NCI-H2107 (cell line): ENCODE measurements at regions not wholly inside any gene's neighbourhood (a gene's known extent, or its start where the extent isn't known, plus 50 kb on each side); places are given as distances from the start of the nearest gene placed in this dataset.

Experiments
- DNase-seq: peaks from one replicate; lab custom pipeline; 2025; lab: John Stamatoyannopoulos, UW

DNA sequence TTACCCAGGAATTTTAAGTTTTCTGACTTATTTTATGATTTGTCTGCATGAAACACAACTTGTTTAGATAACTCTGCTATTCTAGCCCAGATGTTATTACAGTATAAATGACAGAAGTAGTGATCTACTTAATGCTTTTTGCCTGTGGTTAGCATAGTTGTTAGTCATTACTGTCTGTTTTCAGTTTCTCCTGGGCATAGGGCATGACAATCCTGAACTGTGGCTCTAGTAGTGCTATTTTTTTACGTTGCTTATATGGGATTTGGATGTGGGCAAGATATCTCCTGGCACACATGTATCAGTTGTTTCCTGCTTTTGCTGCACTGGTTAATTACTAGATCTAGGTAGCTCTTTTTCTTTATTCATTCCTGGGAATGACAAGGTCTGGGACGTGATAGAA lies 1005.8 kb downstream of the PCDH18 start:
- DNase-seq, result no peak

DNA sequence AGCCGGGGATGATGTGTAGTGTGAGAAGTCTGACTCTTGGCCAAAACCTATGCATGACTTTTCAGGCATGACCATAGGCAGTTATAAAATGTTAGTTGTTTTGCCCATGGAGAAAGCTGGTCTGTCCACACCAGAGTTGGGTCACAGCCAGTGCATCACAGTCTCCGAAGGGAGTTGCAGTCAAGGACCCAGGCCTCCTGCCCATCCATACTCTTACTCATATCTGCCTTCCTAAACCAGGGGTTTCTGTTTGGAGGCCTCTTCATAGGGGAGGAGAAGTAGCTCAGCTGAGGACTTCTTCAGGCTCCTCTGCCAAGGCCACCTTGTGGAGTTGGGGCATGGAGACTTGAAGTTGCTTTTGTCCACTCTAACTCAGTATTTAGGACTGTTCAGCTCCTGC lies 1008.3 kb downstream of the PCDH18 start:
- no peak for DNase-seq

DNA sequence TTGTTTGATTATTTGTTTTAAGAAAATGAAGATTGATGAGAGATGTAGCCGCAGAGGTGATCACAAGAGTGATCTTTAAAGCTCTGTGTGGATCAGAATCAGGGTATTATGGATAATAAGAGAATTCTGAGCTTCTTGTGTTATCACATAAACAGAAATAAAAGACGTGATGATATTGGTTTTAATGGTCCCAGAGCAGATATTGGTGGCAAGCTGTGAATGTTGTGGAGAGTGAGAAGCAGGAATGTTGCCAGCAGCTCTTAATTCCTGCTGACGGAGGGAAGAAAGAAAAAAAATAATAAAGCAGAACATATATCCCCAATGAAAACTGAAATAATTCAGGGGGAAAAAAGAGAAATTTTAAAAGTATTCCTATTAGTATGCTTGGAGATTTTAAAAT lies 1015.9 kb downstream of the PCDH18 start:
- DNase-seq, result no peak

DNA sequence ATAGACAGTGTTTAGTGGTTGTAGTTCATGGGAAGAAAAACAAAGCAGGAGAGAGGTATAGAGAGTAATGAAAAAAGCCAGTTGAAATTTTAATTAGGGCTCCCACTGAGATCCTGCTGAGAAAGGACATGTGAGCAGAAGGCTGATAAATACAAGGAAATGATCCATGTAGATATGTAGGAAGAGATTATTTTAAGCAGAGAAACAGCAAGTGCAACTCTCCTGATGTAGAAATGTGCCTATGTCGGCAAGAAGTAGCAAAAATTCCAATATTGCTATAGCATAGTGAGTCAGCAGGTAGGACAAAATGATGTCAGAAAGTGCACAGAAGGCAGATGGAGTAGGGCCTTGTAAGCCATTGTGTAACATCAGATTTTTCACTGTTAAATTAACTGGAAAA lies 1027.3 kb downstream of the PCDH18 start:
- DNase-seq, result no peak

DNA sequence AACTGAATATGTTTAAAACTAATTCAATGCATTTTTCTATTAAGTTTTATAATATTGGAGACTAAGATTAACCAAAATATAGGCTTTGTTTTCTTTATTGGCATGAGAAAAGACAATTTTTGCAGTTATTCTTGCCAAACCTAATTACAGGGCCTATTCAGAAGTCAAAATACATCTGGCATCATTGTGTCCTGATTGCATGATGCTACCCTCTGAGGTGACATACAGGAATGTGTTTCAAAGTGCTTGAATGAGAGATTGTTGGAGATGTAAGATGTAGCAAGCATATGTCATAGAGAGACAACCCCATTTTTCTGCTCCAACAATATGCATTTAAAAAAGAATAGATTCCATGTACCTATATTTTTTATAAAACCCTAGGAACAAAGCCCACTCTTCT lies 1036.4 kb downstream of the PCDH18 start:
- no peak for DNase-seq

DNA sequence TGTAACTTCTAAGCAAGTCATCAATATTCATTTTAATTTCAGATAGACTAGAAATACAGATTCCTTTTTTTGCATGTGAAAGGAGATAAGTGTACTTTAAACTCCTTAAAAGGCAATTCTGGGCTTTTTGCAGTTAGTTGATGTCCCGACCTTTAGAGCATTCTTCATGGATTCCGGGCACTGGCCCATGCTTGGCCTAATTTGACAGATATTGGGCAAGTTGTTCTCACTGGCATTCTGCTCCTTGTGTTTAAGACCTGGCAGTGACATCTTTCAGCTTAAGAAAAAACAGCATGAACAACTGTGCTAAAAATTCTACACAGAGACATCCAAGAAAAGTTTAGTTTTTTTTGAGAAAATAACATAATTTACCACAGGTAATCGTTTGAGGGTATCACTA lies 1037.2 kb downstream of the PCDH18 start:
- no peak for DNase-seq

DNA sequence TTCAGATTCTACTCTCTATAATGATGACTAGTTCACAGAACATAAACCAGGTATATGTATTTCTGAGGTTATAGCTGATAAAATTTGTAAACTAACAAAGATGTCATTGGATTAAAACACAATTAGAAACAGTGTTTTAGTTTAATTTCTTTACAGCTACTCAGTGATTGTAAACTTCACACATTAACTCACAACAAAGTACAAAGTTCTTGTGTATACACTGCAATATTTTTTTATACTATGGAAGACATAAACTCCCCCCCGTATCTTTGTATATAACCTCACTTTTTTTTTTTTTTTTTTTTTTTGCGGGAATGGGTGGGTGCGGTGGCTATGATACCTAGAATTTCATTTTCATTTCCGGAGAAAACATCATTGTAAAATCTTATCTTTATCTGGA lies 1043.2 kb downstream of the PCDH18 start:
- DNase-seq, result no peak

DNA sequence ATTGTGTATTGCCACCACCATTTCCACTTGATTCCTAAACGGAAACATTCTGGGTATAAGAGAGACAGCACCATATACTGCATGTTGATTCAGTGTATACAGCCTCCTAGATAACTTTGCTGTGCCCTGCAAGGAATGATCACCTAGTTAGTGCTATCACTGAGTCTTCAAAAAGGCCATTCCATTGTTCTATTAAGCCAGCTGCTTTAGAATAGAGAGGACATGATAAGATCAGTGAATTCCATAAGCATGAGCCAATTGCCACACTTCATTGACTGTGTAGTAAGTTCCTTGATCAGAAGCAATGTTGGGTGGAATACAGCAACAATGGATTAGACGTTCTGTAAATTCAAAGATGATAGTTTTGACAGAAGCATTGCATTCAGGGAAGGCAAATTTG lies 1047.3 kb downstream of the PCDH18 start:
- DNase-seq, result no peak

DNA sequence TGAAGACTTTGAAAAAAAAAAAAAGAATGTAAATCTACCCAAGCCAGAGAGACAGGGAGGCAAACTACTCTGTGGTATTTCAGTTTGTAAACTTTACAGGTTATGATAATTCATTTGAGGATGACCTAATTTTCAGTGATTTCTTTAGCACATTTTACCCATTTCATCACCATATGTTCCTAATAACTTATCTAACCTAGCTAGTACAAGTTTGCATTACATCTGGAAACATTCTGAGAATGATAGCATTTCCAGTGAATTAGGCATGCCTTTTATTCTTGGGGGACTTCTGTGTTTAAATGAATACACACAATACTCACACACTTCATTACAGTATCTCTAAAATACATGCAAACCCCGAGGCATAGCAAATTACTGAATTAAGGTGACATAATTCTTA lies 1055.5 kb downstream of the PCDH18 start:
- DNase-seq, result no peak

DNA sequence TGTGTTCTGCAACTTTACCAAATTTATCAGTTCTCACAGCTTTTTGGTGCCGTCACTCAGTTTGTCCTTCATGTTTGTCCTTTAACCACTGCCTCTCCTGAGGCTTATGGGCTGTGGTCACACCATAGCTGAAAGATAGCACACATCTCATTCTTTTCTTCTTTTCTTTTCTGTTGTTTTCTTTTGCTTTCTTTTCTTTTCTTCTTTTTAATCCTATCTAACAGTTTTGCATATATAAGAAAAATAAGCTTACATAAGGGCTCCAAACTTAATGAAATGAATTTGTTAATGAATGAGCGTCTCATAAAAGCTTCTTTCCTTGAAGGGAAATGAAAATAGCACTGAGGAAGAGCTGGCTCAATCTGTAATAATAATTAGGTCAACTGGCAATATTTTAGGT lies 1061.2 kb downstream of the PCDH18 start:
- DNase-seq, result no peak

DNA sequence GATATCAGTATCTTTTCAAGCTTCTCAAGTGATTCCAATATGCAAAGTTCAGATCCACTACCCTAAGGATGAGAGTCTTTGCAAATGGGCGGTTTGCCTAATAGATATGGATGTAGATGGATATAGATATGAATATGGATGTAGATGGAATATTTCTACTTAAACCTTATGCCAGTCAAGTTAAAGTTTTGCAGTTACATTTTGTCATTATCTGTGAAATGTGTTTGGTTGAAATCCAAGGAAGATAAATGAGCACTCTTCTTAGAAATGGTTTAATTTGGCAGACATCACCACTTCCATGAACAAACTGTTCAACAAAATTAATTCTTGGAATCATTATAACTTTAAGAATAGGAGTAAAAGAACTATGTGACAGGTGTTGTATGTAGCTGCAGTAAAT lies 1066.6 kb downstream of the PCDH18 start:
- no peak for DNase-seq

DNA sequence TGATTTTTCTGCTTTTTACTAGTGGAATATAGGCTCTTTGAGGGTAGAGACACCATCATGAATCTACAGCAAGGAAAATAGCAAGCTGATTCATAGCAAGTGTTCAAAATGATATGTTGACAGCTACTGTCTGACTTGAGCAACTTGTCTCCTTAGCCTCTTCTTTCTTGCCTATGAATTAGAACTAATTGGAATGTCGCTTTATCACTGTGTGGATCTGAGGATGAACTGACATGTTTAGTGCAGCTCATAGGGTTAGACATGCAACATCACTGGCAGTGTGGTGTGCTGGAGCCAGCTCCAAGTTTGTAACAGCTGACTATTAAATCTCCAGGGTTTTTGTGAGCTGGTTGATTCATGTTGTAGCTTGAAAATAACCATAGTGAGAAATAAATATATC lies 1068.4 kb downstream of the PCDH18 start:
- no peak for DNase-seq

DNA sequence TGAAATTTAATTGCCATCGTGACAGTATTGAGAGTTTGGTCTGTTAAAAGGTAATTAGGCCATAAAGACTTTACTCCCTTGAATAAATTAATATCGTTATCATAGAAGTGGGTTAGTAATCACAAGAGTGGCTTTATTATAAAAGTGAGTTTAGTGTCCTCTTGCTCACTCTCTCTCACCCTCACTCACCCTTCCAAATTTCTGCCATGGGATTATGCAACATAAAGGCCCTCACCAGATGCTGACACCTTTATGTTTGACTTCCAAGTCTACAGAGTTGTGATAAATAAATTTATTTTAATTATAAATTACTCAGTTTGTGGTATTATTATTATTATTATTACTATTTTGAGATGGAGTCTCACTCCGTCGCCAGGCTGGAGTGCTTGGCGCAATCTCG lies 1070.8 kb downstream of the PCDH18 start:
- no peak for DNase-seq

DNA sequence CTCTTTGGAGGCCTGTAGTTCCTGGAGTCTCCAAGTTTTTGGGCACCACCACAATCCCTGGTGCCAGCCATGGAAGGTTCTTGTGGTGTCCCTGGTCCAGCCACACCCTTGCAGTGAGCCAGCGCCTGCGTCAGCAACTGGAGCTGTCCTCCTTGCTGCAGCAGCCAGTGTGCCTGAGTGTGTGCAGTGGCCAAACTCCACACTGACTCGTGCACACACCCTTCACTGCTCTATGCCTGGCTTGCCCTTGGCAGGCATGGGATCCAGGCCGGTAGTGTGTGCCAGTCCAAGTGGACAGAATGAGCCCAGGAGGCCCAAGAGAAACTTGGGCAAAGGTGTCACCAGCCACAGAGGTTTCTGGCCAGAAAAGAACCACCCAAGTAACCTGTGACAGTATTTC lies 1074.0 kb downstream of the PCDH18 start:
- DNase-seq, result no peak

DNA sequence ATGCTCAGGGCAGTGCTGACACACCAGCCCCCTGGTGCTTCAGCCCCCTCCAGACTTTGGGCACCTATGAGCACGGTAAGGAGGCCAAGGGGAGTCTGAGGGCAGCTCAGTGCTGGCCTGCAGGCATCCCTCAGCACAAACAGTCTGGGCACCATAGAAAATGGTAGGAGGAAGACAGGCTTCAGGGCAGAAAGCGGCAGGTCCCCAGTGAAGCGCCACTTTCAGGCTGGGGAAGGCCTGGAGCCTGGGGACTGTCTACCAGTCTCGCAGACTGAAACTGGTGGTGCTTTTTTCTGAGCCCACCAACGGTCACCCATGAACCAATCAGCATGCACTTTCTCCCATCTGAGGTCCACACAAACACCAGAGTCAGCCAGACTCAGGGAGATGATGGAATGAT lies 1074.7 kb downstream of the PCDH18 start:
- DNase-seq, result no peak

DNA sequence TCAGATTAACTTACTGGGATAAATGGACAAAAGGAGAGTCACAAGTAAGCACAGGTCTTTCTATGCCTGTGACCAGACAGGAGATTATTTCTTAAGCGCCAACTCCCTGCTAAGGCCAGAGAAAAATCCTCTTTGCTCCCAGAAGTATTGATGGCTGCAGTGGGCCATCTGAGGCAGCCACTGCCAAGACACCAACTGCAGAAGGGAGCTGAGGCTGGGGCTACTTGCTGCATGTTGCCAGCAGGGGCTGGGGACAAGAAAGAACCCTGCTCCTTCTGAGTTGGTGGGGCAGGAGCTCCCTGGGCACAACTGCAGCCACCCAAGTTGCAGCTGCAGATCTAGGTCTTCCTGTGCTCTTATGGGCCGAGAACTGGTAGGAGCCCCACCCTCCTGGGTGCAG lies 1075.3 kb downstream of the PCDH18 start:
- DNase-seq, result no peak

DNA sequence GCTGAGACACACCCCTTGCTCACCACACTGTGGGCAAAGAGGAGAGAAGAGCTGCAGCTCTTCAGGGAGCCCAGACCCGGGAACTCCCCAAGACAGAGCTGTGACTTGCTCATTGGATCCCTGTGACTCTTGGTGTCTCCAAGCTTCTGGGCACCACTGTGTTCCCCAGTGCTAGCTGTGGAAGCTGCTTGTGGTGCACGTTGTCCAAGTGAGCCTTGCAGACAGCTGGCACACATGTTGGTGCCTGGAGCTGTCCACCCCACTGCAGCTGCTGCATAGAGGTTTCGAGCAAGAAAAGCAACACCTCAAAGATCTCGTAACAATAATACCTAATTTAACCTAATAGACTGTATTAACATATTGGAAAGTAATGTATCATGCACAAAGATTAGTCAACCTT lies 1089.3 kb downstream of the PCDH18 start:
- DNase-seq, result no peak

DNA sequence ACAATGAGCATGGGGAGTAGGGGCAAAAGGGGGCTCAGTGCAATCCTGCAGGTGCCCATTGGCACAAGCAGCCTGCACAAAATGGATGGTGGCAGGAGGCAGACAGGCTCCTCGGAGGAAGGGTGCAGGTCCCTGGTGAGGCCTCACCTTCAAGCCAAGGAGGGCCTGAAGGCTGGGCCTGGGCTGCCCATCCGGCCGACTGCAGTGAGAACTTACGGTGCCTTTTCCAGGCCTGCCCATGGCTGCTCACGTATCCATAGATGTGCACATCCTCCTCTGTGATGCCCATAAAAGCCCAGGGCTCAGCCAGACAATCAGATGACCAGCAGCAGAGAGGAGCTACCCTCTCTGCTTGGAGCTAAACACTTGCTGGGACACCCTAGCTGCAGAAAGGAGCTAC lies 1089.8 kb downstream of the PCDH18 start:
- no peak for DNase-seq

DNA sequence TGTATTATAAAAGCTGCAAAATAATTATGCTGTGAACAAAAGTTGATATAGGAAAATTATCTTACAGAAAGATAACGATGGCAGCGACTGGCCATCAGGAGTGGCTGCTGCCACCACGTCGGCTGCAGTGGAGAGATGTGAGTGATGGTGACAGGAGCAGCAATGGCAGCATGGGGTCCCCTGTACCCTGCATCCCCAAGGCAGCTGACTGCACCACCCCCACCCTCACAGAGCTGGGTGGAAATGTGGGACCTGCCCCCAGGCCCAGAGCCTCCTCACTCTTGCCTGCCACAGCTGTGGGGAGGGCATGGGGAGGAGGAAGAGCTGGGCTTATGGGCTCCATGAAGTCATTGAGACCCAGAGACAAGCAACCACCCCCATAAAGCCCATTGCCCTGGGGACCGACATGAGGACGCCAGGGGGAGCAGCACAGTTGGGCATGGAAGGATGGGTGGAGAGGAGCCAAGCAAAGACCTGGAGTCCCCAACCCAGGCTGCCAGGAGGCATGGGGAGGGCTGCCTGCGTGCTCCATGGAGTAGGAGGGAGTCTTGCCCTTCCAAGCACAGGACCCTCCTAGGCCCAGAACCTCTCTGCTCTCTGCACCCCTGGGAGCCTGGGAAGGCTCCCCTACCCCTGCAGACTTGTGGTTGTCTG lies 1090.5 kb downstream of the PCDH18 start:
- no peak for DNase-seq

DNA sequence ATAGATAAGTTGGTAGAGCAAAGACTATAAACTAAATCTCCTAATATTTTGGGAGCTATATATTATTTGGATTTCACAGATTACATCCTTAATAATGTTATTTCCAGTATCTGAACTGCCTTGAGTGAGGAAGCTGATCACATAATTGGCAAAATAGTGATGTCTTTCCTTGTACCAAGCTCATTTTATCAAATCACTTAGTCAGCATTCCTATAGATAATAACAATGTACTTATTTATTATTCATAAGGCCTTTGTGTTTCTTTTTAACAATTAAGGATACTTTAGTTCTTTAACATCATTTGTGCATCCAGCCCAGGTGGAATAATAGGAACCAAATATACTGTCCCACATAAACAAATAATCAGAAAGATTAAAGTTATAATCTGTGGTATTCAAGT lies 1093.6 kb downstream of the PCDH18 start:
- DNase-seq, result no peak

DNA sequence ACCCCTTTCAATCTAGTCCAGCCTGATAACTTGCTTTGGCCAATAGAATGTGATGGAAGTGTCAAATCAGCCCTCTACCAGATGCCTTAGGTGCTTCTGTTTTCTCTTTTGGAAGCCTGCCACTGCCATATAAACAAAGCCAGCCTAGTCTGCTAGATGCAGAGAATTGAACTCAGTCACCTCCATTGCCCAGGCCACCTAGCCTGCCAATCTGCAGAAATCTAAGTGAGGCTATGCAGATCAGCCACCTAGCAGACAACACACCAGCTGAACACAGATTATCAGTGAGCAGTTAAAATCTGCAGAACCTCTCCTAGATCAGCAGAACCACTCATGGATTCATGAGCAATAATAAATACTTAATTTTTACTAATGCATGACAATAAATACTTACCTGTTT lies 1108.2 kb downstream of the PCDH18 start:
- DNase-seq, result no peak

DNA sequence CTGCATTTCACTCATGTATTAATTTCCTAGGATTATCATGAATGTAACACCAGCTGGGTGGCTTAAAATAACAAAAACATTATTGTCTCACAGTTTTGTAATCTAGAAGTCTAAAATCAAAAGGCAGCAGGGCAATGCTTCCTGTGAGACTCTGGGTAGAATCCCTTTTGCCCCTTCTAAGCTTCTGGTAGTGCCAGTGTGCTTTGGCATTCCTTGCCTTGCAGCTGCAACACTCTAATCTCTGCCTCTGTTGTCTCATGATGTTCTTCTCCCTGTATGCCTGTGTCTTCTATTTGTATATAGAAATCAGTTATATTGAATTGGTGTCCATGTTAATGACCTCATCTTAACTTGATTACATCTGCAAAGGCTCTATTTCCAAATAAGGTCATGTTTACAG lies 1117.3 kb downstream of the PCDH18 start:
- DNase-seq, result no peak

DNA sequence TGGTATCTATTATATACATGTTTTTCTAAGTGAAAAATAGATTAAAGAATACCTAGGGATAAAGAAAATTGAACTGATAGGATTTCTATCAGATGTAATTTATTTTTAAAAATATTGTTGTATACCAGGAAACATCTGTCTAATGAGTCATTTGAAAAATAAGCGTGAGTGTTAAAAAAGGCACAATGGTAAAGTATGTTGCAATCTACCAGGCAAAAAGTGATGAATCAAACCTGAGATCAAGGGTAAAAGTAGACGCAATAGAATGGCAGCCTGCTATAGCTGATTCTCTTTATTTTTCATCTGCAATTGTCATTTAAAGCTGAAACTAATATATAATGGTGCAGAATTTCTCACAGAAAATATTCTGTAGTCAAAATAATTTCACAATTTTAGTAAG lies 1119.6 kb downstream of the PCDH18 start:
- no peak for DNase-seq

DNA sequence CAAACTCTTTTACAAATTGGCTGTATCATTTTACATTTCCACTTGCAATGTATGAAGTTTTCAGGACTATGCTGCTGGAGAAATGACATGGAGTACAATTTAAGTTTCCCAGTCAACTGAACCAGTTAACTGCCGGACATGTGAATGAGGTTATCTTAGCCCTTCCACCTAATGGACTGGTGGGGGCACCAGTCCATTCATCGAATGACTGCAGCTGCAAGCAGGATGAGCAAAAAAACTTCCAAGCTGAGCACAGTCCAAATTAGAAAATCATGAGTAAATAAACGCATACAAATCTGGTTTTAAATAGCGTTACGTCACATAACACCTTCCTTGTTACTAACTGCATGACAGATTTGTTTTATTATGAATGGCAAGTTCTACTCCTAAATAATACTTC lies 1131.5 kb downstream of the PCDH18 start:
- no peak for DNase-seq

DNA sequence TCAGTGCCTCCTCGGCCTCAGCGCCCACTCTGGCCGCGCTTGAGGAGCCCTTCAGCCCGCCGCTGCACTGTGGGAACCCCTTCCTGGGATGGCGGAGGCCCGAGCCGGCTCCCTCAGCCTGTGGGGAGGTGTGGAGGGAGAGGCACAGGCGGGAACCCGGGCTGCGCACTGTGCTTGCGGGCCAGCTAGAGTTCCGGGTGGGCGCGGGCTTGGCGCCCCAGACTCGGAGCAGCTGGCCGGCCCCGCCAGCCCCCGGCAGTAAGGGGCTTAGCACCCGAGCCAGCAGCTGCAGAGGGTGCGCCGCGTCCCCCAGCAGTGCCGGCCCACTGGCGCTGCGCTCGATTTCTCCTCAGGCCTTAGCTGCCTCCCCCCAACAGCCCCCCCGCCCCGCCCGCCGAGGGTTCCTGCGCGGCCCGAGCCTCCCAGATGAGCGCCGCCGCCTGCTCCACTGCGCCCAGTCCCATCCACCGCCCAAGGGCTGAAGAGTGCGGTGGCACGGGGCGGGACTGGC lies 1137.0 kb downstream of the PCDH18 start:
- no peak for DNase-seq
